Putamen (tissue), 1 donor: ENCODE measurements at regions not wholly inside any gene's neighbourhood (a gene's known extent, or its start where the extent isn't known, plus 50 kb on each side); places are given as distances from the start of the nearest gene placed in this dataset.

Source experiments
- DNase-seq: peaks from one replicate; pipeline ENCODE4 v3.0.0-alpha.2; 2016; ENCODE audit warnings: low spot score

DNA sequence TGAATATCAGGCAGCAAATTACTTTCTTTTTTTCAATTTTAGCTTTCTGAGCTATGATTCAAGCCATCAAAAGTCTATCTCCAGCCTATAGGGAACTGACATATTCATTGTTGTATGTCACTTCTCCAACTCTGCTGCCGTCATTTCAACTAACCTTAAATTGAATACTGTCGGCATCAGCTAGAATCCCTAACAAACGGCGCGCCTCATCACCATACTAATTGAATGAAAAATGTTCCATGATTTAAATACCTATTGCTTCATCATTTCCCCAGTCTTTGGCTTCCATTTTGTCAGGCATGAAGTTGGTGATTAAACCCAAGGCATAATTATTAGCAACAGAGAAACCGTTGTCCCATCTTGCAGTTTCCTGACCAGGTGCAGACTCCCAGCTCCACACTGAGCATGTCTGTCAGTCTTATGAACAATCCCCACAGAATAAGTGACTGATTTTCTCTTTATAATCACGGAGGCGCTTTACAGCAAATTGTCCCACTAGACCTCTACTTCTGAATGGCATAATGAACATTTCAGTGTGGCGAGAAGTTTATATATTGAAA is 83.5 kb upstream of the NPY start:
- no peak for DNase-seq

GRCh38 chr7:24201226-24201625 is 82.8 kb upstream of the NPY start:
- DNase-seq, result no peak

DNA sequence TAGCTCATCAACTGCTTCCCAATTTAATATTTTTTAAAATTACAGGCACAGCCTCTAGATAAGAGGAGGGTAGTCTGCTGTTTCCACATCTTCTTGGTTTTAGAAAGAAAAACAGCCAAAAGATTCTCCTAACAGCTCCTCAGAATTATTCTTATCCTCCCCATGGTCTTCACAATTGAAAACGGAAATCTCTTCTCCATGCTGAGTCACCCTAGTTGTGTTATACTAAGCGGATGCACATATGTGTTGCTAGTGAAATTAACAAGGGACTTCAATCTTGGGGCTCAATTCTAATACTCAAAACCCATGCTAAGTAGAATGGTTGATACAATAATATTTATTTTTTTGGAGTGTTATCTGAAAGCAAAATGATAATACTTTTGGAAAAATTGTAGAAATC is 71.9 kb upstream of the NPY start:
- no peak for DNase-seq

GRCh38 chr7:24213311-24213710 is 70.7 kb upstream of the NPY start:
- no peak for DNase-seq

- no peak for DNase-seq
These were observed 69.3 kb upstream of the NPY start for GRCh38 chr7:24214670-24215069.

- no peak for DNase-seq
These were observed 67.3 kb upstream of the NPY start for GRCh38 chr7:24216576-24217125.

DNA sequence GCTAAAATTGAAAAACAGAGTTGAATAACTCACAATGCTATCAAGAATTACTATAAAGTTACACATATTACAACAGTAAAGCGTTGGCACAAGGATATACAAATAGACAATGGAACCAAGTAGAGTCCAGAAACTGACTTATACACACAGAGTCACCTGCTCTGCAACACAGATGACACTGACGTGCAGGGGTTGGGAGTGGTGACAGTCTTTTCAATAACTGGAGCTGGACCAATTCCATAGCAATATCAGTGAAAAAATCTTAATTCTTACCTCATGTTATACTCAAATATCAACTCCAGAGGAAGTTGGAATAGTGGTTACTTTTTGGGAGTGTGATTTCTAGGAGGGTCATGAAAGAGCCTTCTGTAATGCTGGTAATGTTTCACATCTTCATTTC is 62.5 kb upstream of the NPY start:
- no peak for DNase-seq

DNA sequence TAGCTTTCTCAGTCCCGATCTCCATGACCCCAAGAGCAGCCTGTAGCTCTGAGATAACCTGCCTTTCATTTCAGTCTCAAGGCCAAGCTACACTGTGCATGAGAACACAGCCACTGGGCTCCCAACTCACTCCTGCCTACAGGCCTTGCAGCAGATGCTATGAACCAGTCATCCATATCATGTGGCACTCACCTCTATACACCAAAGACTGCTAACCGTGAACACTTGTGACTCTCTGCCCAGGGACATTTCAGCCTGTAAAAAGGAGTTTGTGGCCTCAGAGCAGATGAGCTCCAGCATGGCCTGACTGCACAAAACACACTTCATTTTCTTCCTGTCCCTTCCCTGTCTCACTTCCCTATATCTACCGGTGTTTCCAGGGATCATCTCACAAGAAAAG is 56.9 kb upstream of the NPY start:
- DNase-seq, result no peak

DNA sequence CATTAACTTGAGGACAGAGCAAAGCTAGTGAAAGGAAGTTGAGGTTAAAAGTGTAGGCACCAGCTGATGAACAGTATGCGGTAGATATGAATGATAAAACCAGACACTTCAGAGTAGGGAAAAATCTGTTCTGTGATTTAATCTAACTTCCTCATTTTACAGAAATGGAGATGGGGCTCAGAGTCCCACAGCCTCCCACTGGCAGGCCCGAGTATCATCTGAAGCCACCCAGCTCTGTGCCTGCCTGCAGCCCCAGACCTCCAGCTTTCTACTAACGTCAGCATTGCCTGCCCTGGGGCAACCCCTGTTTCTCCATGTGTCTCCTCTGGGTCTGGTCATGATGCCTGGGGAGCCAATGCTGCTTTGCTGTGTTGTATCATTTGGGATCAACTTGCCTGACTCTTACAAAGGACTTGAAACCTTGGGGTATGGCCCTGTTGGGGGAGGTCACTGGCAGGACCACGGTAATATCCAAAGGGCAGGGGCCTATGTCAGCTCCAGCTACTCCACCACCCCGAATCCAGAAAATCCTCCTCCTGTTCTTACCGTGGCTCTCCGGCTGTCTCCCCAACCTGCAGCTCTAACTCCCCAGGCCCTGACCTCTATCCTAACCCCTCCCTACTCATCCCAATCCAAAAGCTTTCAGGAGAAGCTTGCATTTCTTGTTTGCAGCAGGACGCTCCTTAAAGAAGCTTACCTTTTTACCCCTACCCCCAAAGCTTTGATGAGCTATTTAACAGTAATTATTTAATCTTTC is 56.2 kb upstream of the NPY start:
- DNase-seq, result no peak

DNA sequence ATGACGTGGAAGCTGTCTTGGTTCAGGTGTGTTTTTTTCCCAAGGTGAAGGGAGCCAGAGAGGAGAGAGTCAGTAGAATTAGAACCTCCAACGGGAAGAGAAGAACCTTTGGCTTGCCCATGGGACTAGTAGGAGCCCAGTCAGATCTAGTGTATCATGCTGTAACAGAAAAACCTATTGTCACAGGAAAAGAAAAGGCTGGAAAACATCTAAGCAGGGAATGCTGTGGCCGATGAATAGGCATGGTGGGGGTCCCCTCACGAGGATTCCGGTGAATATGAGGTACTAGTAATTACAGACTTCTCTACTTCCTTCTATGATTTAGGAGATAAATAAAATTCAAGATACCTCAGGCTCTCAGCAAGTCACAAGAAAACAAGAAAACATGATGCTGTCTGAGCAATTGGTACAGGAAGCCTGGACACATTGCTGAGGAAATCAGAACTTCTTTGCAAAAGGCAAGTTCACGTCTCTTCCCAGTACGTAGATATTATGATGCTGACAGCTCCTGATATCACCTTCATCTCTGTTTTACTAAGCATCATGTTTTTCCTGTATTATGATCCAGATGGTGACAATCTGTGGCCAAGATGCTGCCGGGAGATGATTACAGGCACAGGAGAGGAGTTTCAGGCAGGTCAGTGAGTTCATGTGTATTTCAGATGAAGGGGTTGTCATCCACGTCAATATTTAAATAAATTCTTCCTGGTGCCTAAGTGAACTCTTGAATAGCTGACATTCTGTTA is 54.3 kb upstream of the NPY start:
- no peak for DNase-seq

DNA sequence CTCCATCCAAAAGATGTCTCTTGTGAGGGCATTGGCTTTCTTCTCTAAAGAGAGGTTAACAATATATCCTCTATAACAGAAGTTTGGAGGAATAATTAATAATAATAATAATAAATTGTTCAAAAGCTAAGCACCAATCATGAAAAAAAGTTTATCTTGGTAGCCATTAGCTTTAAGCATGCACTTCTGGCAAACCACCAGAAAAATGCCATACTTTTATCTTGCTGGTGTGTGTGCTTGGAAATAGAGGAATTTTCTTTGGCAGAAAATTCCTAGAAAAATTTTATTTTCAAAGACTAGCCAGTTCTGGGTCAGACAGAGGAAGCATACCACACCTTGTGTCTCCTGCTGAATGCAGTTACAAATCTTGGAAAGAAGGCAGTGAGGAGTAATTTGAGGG is 52.5 kb upstream of the NPY start:
- DNase-seq, result no peak

GRCh38 chr7:24233386-24233785 is 50.6 kb upstream of the NPY start:
- DNase-seq, result no peak
